ENCODE measurements at regions not wholly inside any gene's neighbourhood (a gene's known extent, or its start where the extent isn't known, plus 50 kb on each side); places are given as distances from the start of the nearest gene placed in this dataset.

DNA sequence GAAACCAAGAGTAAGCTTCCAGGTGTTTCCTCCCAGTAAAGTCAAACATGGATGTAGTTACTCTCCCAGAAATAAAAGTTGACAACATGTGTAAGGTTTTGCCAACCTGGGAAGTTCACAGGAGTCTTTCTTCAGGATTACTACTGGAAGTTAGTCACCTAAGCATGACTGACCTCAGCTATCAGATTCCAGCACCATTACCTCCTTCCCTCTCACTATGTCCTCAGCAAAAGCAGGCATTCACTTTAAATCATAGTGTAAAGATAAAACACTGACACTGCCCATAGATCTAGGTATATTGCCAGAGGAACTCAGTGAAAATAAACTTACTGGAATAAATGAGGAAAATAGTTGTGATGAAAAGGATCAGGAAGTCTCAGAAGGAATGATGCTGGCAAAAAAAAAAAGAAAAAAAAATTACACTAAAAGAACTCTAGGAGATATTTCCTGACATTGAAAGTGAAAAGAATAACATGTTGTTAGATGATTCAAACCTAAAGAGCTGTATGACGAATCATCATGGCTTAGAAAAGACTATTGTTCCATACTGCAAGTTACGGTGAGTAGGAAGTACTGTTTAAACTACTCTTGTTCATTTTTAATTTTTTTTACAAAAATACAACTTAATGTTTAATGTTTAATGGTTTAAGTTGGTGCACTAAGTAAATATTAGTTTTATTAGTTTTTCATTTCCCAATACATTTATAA, 484.5 kb upstream of the ZNF804A start:
- no peaks in the 10 kb centered on the region for H3K36me3 ChIP-seq
- H3K27ac ChIP-seq (replicated peaks): no peak overlapping the region
- no peaks in the 10 kb centered on the region for H3K4me1 ChIP-seq
- H3K27me3 ChIP-seq (ENCODE audit: low read depth): no peaks in the 10 kb centered on the region
- intact Hi-C loops (cut with micrococcal nuclease): no loop called here
- no peak for DNase-seq
- no peaks in the 10 kb centered on the region for H3K9me3 ChIP-seq (replicated peaks)
- TF ChIP-seq CTCF (IDR thresholded peaks at IDR 0.05; ENCODE audit: borderline replicate concordance): no peak
- no peak overlapping the region for H3K4me3 ChIP-seq

DNA sequence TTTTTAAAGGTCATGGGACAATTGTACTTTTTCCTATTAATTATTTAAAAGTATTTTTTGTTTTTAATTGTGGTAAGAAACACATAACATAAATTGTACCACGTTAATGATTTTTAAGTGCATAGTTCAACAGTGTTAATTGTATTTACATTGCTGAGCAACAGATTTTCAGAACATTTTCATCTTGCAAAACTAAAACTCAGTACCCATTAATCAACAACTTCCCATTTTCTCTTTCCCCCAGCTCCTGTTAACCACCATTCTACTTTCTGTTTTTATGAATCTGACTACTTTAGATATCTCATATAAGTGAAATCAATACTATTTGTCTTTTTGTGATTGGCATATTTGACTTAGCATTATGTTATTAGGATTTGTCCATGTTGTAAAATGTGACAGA, 483.9 kb upstream of the ZNF804A start:
- intact Hi-C loops (cut with micrococcal nuclease): no loop called here
- Histone ChIP-seq H3K27ac (replicated peaks) (no peak overlapping the region), H3K4me1 (no peaks in the 10 kb centered on the region), H3K27me3 (ENCODE audit: low read depth) (no peaks in the 10 kb centered on the region), H3K36me3 (no peaks in the 10 kb centered on the region), H3K4me3 (no peak overlapping the region), H3K9me3 (replicated peaks) (no peaks in the 10 kb centered on the region)
- no peak for TF ChIP-seq CTCF (IDR thresholded peaks at IDR 0.05; ENCODE audit: borderline replicate concordance)
- DNase-seq: no peak

DNA sequence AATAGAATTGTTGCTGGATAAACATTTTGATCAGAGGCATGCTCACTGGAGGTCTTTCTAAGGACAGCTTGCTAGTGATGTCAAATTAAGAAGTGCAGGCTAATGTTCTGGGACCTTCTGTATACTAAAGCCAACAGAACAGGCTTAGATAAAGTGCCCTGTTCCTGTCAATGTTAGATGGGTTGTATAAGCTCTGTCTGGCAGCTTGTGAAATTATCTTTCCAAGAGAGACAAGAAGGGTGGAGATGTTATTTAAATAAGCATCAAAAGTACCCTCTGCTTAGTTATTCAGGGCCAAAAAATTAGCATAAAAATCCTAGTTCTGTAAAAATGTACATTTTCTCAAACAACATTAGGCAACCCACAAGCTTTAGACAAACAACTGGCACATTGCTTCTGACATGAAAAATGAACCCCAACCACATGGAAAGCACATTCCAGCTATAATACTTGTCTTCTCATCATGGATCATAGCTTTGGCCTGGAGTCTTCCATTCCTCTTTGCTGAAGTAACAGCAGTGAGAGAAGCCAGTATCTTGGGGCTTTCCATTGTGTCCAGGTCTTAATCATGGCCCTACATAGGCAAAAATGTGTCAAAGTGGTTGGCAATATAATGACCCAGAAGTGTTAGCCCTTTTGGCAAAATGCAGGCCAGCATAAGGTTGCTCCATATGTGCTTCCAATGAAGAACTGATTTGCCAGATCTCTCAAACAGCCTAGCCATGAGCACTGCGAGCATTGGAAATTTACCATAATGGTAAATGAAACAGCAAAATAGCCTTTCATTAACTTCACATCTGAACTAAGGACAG, 478.1 kb upstream of the ZNF804A start:
- Histone ChIP-seq H3K27ac (replicated peaks) (no peak overlapping the region), H3K36me3 (no peaks in the 10 kb centered on the region), H3K4me1 (no peaks in the 10 kb centered on the region), H3K9me3 (replicated peaks) (no peaks in the 10 kb centered on the region), H3K4me3 (no peak overlapping the region), H3K27me3 (ENCODE audit: low read depth) (no peaks in the 10 kb centered on the region)
- no peak for DNase-seq
- no peak for TF ChIP-seq CTCF (IDR thresholded peaks at IDR 0.05; ENCODE audit: borderline replicate concordance)
- intact Hi-C loops (cut with micrococcal nuclease): no loop called here

DNA sequence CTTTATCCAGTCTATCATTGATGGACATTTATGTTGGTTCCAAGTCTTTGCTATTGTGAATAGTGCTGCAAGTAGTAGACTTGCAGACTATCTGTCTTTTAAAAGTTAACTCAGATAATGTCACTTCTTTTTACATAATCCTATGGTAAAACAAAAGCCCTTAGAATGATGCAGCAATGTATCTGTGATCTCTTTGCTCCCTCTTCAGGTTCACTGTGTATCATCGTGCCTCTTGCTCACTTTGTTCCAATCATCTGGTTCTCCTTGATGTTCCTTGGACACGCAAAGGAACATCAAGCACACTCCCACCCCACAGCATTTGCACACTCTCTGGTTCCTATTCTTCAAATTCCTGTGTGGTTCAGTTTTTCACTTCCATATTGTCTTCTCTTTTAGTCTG, 472.5 kb upstream of the ZNF804A start:
- intact Hi-C loops (cut with micrococcal nuclease): no loop called here
- H3K36me3 ChIP-seq: no peaks in the 10 kb centered on the region
- no peak for DNase-seq
- H3K4me1 ChIP-seq: no peaks in the 10 kb centered on the region
- TF ChIP-seq CTCF (IDR thresholded peaks at IDR 0.05; ENCODE audit: borderline replicate concordance): no peak
- H3K27me3 ChIP-seq (ENCODE audit: low read depth): no peaks in the 10 kb centered on the region
- no peak overlapping the region for H3K4me3 ChIP-seq
- no peak overlapping the region for H3K27ac ChIP-seq (replicated peaks)
- H3K9me3 ChIP-seq (replicated peaks): no peaks in the 10 kb centered on the region

DNA sequence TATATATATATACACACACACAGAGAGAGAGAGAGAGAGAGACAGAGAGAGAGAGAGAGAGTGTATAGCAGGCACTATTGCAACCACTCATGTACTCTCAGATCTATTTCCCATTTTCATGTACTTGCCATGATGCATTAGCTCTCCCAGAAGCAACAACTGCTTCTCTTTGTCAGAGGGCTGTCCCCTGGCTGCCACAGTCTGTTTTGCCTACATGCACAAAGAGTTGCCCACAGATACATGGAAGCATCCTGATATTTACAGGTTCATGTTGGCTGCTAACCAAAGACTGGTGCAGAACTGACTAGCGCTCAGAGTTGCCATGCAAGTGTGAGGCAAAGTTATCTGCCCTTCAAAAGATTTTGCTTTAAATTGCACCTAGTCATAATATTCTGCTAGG, 469.3 kb upstream of the ZNF804A start:
- no peaks in the 10 kb centered on the region for H3K36me3 ChIP-seq
- no peak overlapping the region for H3K4me3 ChIP-seq
- H3K9me3 ChIP-seq (replicated peaks): peaks cover 22% of the 10 kb centered on the region
- TF ChIP-seq CTCF (IDR thresholded peaks at IDR 0.05; ENCODE audit: borderline replicate concordance): no peak
- no peaks in the 10 kb centered on the region for H3K27me3 ChIP-seq (ENCODE audit: low read depth)
- intact Hi-C loops (cut with micrococcal nuclease): no loop called here
- no peaks in the 10 kb centered on the region for H3K4me1 ChIP-seq
- DNase-seq: no peak
- no peak overlapping the region for H3K27ac ChIP-seq (replicated peaks)

All from left ventricle myocardium inferior (tissue), 1 donor.